ENCODE measurements at regions not wholly inside any gene's neighbourhood (a gene's known extent, or its start where the extent isn't known, plus 50 kb on each side); places are given as distances from the start of the nearest gene placed in this dataset.

DNA sequence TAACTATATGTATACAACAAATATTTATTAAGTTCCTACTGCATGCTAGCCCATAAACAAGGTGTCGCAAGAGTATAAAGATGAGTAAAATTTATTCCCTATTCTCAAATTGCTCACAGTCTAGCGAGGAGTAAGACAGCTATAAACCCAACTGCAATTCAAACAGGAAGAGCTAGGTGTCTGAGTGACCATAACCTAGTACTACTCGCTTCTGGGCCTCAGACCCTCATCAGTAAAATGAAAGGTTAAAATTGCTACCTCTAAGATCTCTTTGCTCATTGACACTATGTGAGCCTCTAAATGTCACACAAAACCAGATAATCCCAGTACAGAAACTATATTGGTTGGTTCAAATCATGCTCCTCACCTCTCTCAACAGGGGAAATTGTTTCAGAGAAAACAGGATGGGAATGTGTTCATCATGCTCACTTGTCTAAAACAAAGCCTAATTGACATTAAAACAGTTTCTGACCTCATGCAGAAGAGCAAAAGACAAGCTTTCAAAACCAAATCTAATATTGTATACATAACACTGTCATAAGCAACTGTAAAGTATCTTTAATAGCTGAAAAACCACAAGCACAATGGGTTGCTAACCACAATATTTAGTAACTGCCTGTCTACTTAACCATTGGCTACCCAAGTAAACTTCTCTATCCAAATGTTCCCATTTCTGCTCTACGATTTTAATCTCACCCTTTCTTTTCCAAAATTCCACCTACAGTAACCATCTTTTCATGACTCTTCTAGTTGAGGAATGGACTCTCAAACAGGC, 264.6 kb upstream of the FMR1 start:
- BruUV-seq (replicated peaks), result no TSS peak
- no peak overlapping the region for H2AFZ ChIP-seq (replicated peaks; ENCODE audit: low read length, poor library complexity)
- H4K8ac ChIP-seq (ENCODE audit: low read depth in 2 of 2, low read length in 2 of 2), result no peak overlapping the region
- DNase-seq, result no peak
- H3K27me3 ChIP-seq (ENCODE audit: control insufficient read depth, insufficient read depth, low read length), result no peaks in the 10 kb centered on the region
- no peak overlapping the region for H3K27ac ChIP-seq (ENCODE audit: insufficient read depth, low read length)
- intact Hi-C loops (cut with micrococcal nuclease), result no loop called here
- H4K20me1 ChIP-seq (ENCODE audit: insufficient read depth, low read length), result no peaks in the 10 kb centered on the region
- H3K4me2 ChIP-seq (ENCODE audit: low read depth, low read length), result no peak overlapping the region
- no peak overlapping the region for H3K9ac ChIP-seq (ENCODE audit: low read depth, low read length)
- H3K4ac ChIP-seq (ENCODE audit: low read depth, low read length), result no peak overlapping the region
- no peaks in the 10 kb centered on the region for H3K4me1 ChIP-seq (ENCODE audit: control insufficient read depth, insufficient read depth, low read length)
- H2BK20ac ChIP-seq (ENCODE audit: low read depth, low read length), result no peak overlapping the region
- H3K18ac ChIP-seq (ENCODE audit: low read depth, low read length), result no peak overlapping the region
- no peak overlapping the region for H3K14ac ChIP-seq (replicated peaks; ENCODE audit: low read depth, low read length)
- H2BK120ac ChIP-seq (ENCODE audit: low read depth, low read length), result no peak overlapping the region
- no peak overlapping the region for H3K56ac ChIP-seq (ENCODE audit: extremely low read depth, insufficient read depth, low read length)
- H4K91ac ChIP-seq (ENCODE audit: insufficient read depth, low read depth, low read length), result no peak overlapping the region
- H2BK15ac ChIP-seq (ENCODE audit: low read depth, low read length), result no peak overlapping the region
- no peak overlapping the region for H4K5ac ChIP-seq (ENCODE audit: low read depth, low read length)
- 100% methylated on average over 1 of the region's 4 CpGs; no CpG with 5 or more reads in 1 of the 2 experiments for WGBS, 2 experiments (ENCODE audit: extremely low coverage in 2 of 2, insufficient read length in 1 of 2)
- H3K36me3 ChIP-seq (ENCODE audit: control insufficient read depth, insufficient read depth, low read length), result no peaks in the 10 kb centered on the region
- H2AK9ac ChIP-seq (replicated peaks; ENCODE audit: low read depth, low read length, poor library complexity), result no peak overlapping the region
- H2BK5ac ChIP-seq (ENCODE audit: low read depth, low read length, poor library complexity, severe bottlenecking), result no peak overlapping the region
- in situ Hi-C loops (cut with MboI; ENCODE audit: low sequenced_read_pairs), result no loop called here
- TF ChIP-seq MAZ (IDR thresholded peaks at IDR 0.05; ENCODE audit: borderline replicate concordance, low read depth, low read length) (no peak), FOS (IDR thresholded peaks at IDR 0.05; ENCODE audit: low read depth, low read length) (no peak)
- TF ChIP-seq, protein P1, sequence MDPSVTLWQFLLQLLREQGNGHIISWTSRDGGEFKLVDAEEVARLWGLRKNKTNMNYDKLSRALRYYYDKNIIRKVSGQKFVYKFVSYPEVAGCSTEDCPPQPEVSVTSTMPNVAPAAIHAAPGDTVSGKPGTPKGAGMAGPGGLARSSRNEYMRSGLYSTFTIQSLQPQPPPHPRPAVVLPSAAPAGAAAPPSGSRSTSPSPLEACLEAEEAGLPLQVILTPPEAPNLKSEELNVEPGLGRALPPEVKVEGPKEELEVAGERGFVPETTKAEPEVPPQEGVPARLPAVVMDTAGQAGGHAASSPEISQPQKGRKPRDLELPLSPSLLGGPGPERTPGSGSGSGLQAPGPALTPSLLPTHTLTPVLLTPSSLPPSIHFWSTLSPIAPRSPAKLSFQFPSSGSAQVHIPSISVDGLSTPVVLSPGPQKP (IDR thresholded peaks at IDR 0.05; ENCODE audit: borderline replicate concordance, low read depth, low read length), result no peak
- TF ChIP-seq, protein P2, sequence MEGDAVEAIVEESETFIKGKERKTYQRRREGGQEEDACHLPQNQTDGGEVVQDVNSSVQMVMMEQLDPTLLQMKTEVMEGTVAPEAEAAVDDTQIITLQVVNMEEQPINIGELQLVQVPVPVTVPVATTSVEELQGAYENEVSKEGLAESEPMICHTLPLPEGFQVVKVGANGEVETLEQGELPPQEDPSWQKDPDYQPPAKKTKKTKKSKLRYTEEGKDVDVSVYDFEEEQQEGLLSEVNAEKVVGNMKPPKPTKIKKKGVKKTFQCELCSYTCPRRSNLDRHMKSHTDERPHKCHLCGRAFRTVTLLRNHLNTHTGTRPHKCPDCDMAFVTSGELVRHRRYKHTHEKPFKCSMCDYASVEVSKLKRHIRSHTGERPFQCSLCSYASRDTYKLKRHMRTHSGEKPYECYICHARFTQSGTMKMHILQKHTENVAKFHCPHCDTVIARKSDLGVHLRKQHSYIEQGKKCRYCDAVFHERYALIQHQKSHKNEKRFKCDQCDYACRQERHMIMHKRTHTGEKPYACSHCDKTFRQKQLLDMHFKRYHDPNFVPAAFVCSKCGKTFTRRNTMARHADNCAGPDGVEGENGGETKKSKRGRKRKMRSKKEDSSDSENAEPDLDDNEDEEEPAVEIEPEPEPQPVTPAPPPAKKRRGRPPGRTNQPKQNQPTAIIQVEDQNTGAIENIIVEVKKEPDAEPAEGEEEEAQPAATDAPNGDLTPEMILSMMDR (conservative IDR thresholded peaks at IDR 0.05; ENCODE audit: low read depth, low read length), result no peak
- no peak for ATAC-seq (ENCODE audit: low read depth)
- CTCF ChIA-PET, result no interaction called here
- POLR2A ChIA-PET (ENCODE audit: unreplicated experiment), result no interaction called here
- no peak overlapping the region for H2AK5ac ChIP-seq (ENCODE audit: low read depth, low read length)
- H3K9me1 ChIP-seq (ENCODE audit: insufficient read depth, low read length), result no peaks in the 10 kb centered on the region
- H3K4me3 ChIP-seq (ENCODE audit: insufficient read depth, low read depth, low read length), result no peak overlapping the region
- dilution Hi-C loops (cut with HindIII; ENCODE audit: low sequenced_read_pairs, unreplicated experiment), result no loop called here
- H3K79me1 ChIP-seq (ENCODE audit: low read depth in 1 of 2, low read length in 2 of 2), result no peaks in the 10 kb centered on the region
- no peak overlapping the region for H3K23ac ChIP-seq (ENCODE audit: low read depth, low read length)
- peaks cover 7% of the 10 kb centered on the region; the same call in 1 of the 2 replicates for H3K9me3 ChIP-seq (ENCODE audit: control insufficient read depth, insufficient read depth, low read length)

All from IMR-90 (cell line).